ENCODE measurements at regions not wholly inside any gene's neighbourhood (a gene's known extent, or its start where the extent isn't known, plus 50 kb on each side); places are given as distances from the start of the nearest gene placed in this dataset.

GRCh38 chr9:72471096-72471495 is 50.3 kb upstream of the TMC1 start:
- H3K4me3 ChIP-seq (ENCODE audit: low read length), result no peak overlapping the region
- no CpG with 5 or more reads among the region's 2 CpGs for WGBS (ENCODE audit: insufficient coverage)
- H3K36me3 ChIP-seq (ENCODE audit: control insufficient read depth, insufficient read depth, low read length), result no peaks in the 10 kb centered on the region
- H3K9me3 ChIP-seq (replicated peaks; ENCODE audit: control insufficient read depth, low read depth, low read length), result no peaks in the 10 kb centered on the region
- H3K27me3 ChIP-seq (ENCODE audit: control insufficient read depth, insufficient read depth, low read length), result no peaks in the 10 kb centered on the region
- no peaks in the 10 kb centered on the region for H3K4me1 ChIP-seq (ENCODE audit: control insufficient read depth, insufficient read depth, low read length)
- H3K27ac ChIP-seq (ENCODE audit: low read length), result no peak overlapping the region
- DNase-seq, result no peak

GRCh38 chr9:72467766-72468738 is 53.4 kb upstream of the TMC1 start:
- H3K27ac ChIP-seq (ENCODE audit: low read length), result no peak overlapping the region
- H3K9me3 ChIP-seq (replicated peaks; ENCODE audit: control insufficient read depth, low read depth, low read length), result no peaks in the 10 kb centered on the region
- no peak overlapping the region for H3K4me3 ChIP-seq (ENCODE audit: low read length)
- no peak for DNase-seq
- WGBS (ENCODE audit: insufficient coverage), result no CpG with 5 or more reads among the region's 8 CpGs
- no peaks in the 10 kb centered on the region for H3K36me3 ChIP-seq (ENCODE audit: control insufficient read depth, insufficient read depth, low read length)
- no peaks in the 10 kb centered on the region for H3K27me3 ChIP-seq (ENCODE audit: control insufficient read depth, insufficient read depth, low read length)
- no peaks in the 10 kb centered on the region for H3K4me1 ChIP-seq (ENCODE audit: control insufficient read depth, insufficient read depth, low read length)

- peak; percentile 44 for DNase-seq
- Histone ChIP-seq H3K9me3 (replicated peaks; ENCODE audit: control insufficient read depth, low read depth, low read length) (no peaks in the 10 kb centered on the region), H3K36me3 (ENCODE audit: control insufficient read depth, insufficient read depth, low read length) (no peaks in the 10 kb centered on the region), H3K4me3 (ENCODE audit: low read length) (no peak overlapping the region), H3K4me1 (ENCODE audit: control insufficient read depth, insufficient read depth, low read length) (no peaks in the 10 kb centered on the region), H3K27ac (ENCODE audit: low read length) (no peak overlapping the region), H3K27me3 (ENCODE audit: control insufficient read depth, insufficient read depth, low read length) (no peaks in the 10 kb centered on the region)
- no CpG with 5 or more reads among the region's 3 CpGs for WGBS (ENCODE audit: insufficient coverage)
Measured at GRCh38 chr9:72465593-72465984, 55.8 kb upstream of the TMC1 start.

- Histone ChIP-seq H3K4me3 (ENCODE audit: low read length) (no peak overlapping the region), H3K27me3 (ENCODE audit: control insufficient read depth, insufficient read depth, low read length) (no peaks in the 10 kb centered on the region), H3K4me1 (ENCODE audit: control insufficient read depth, insufficient read depth, low read length) (no peaks in the 10 kb centered on the region), H3K9me3 (replicated peaks; ENCODE audit: control insufficient read depth, low read depth, low read length) (no peaks in the 10 kb centered on the region), H3K27ac (ENCODE audit: low read length) (peak overlapping the region; percentile 56), H3K36me3 (ENCODE audit: control insufficient read depth, insufficient read depth, low read length) (no peaks in the 10 kb centered on the region)
- WGBS (ENCODE audit: insufficient coverage), result 49% methylated on average over 5 of the region's 9 CpGs
- peak; percentile 60 for DNase-seq
Measured at GRCh38 chr9:72464857-72465592, 56.4 kb upstream of the TMC1 start.

- Histone ChIP-seq H3K9me3 (replicated peaks; ENCODE audit: control insufficient read depth, low read depth, low read length) (no peaks in the 10 kb centered on the region), H3K4me1 (ENCODE audit: control insufficient read depth, insufficient read depth, low read length) (no peaks in the 10 kb centered on the region), H3K36me3 (ENCODE audit: control insufficient read depth, insufficient read depth, low read length) (no peaks in the 10 kb centered on the region), H3K4me3 (ENCODE audit: low read length) (no peak overlapping the region), H3K27ac (ENCODE audit: low read length) (no peak overlapping the region), H3K27me3 (ENCODE audit: control insufficient read depth, insufficient read depth, low read length) (no peaks in the 10 kb centered on the region)
- WGBS (ENCODE audit: insufficient coverage), result no CpG with 5 or more reads among the region's 2 CpGs
- DNase-seq, result no peak
Measured at GRCh38 chr9:72462340-72462739, 59.1 kb upstream of the TMC1 start.

GRCh38 chr9:72460342-72461312 is 60.8 kb upstream of the TMC1 start:
- H3K27me3 ChIP-seq (ENCODE audit: control insufficient read depth, insufficient read depth, low read length), result no peaks in the 10 kb centered on the region

GRCh38 chr9:72459308-72459707 is 62.1 kb upstream of the TMC1 start:
- Histone ChIP-seq H3K9me3 (replicated peaks; ENCODE audit: control insufficient read depth, low read depth, low read length) (no peaks in the 10 kb centered on the region), H3K27me3 (ENCODE audit: control insufficient read depth, insufficient read depth, low read length) (no peaks in the 10 kb centered on the region), H3K36me3 (ENCODE audit: control insufficient read depth, insufficient read depth, low read length) (no peaks in the 10 kb centered on the region), H3K27ac (ENCODE audit: low read length) (no peak overlapping the region), H3K4me1 (ENCODE audit: control insufficient read depth, insufficient read depth, low read length) (no peaks in the 10 kb centered on the region), H3K4me3 (ENCODE audit: low read length) (no peak overlapping the region)
- 90% methylated on average over 1 of the region's 1 CpG for WGBS (ENCODE audit: insufficient coverage)
- DNase-seq, result no peak

More at GRCh38 chr9:72460342-72461312, 60.8 kb upstream of the TMC1 start:
- no peaks in the 10 kb centered on the region for H3K9me3 ChIP-seq (replicated peaks; ENCODE audit: control insufficient read depth, low read depth, low read length)
- H3K27ac ChIP-seq (ENCODE audit: low read length), result no peak overlapping the region
- H3K36me3 ChIP-seq (ENCODE audit: control insufficient read depth, insufficient read depth, low read length), result no peaks in the 10 kb centered on the region
- WGBS (ENCODE audit: insufficient coverage), result 86% methylated on average over 2 of the region's 7 CpGs
- DNase-seq, result no peak
- no peaks in the 10 kb centered on the region for H3K4me1 ChIP-seq (ENCODE audit: control insufficient read depth, insufficient read depth, low read length)
- no peak overlapping the region for H3K4me3 ChIP-seq (ENCODE audit: low read length)

GRCh38 chr9:72458153-72458552 is 63.3 kb upstream of the TMC1 start:
- Histone ChIP-seq H3K27ac (ENCODE audit: low read length) (no peak overlapping the region), H3K36me3 (ENCODE audit: control insufficient read depth, insufficient read depth, low read length) (no peaks in the 10 kb centered on the region), H3K4me1 (ENCODE audit: control insufficient read depth, insufficient read depth, low read length) (no peaks in the 10 kb centered on the region), H3K4me3 (ENCODE audit: low read length) (no peak overlapping the region), H3K27me3 (ENCODE audit: control insufficient read depth, insufficient read depth, low read length) (no peaks in the 10 kb centered on the region), H3K9me3 (replicated peaks; ENCODE audit: control insufficient read depth, low read depth, low read length) (no peaks in the 10 kb centered on the region)
- DNase-seq, result no peak

- H3K4me1 ChIP-seq (ENCODE audit: control insufficient read depth, insufficient read depth, low read length), result no peaks in the 10 kb centered on the region
- no peaks in the 10 kb centered on the region for H3K36me3 ChIP-seq (ENCODE audit: control insufficient read depth, insufficient read depth, low read length)
- H3K9me3 ChIP-seq (replicated peaks; ENCODE audit: control insufficient read depth, low read depth, low read length), result no peaks in the 10 kb centered on the region
- H3K27me3 ChIP-seq (ENCODE audit: control insufficient read depth, insufficient read depth, low read length), result no peaks in the 10 kb centered on the region
- no peak for DNase-seq
- no peak overlapping the region for H3K4me3 ChIP-seq (ENCODE audit: low read length)
- H3K27ac ChIP-seq (ENCODE audit: low read length), result no peak overlapping the region
- no CpG with 5 or more reads among the region's 2 CpGs for WGBS (ENCODE audit: insufficient coverage)
Measured at GRCh38 chr9:72457366-72457765, 64.0 kb upstream of the TMC1 start.

Data from muscle of leg (tissue), 3 donors.